GM23338 (cell line): ENCODE measurements at regions not wholly inside any gene's neighbourhood (a gene's known extent, or its start where the extent isn't known, plus 50 kb on each side); places are given as distances from the start of the nearest gene placed in this dataset.

Experiments used
- ATAC-seq: fragments of 200-7000 bp; cut with Tn5 transposase; 3 replicates; pipeline ENCODE4 v1.9.1; 2020
- DNase-seq: peaks from one replicate; pipeline ENCODE4 v3.0.0-alpha.2; 2015; ENCODE audit warnings: low spot score
- H2AFZ ChIP-seq: fragments of 200-600 bp; sonication (generic); 2 replicates; pipeline ENCODE4 v1.8.0; 2016; ENCODE audit warnings: antibody characterized with exemption, mild to moderate bottlenecking, moderate library complexity
- H3F3A ChIP-seq: fragments of 200-600 bp; sonication (generic); replicated peaks from 2 replicates; pipeline ENCODE4 v1.8.0; 2017; ENCODE audit warnings: antibody characterized with exemption, mixed run types, low read depth
- H3K27ac ChIP-seq: fragments of 200-600 bp; sonication (generic); 2 replicates; pipeline ENCODE4 v1.6.1; 2016; ENCODE audit warnings: low read depth
- H3K27me3 ChIP-seq: fragments of 200-600 bp; sonication (generic); 2 replicates; pipeline ENCODE4 v1.8.0; 2016; ENCODE audit warnings: mild to moderate bottlenecking, mixed run types, moderate library complexity; ENCODE audit not compliant: insufficient read depth
- H3K36me3 ChIP-seq: fragments of 200-600 bp; sonication (generic); 2 replicates; pipeline ENCODE4 v1.8.0; 2016; ENCODE audit warnings: mild to moderate bottlenecking; ENCODE audit not compliant: insufficient read depth
- H3K4me1 ChIP-seq: fragments of 200-600 bp; sonication (generic); 2 replicates; pipeline ENCODE4 v1.8.0; 2016; ENCODE audit warnings: mild to moderate bottlenecking, moderate library complexity; ENCODE audit not compliant: insufficient read depth
- H3K4me2 ChIP-seq: fragments of 200-600 bp; sonication (generic); 2 replicates; pipeline ENCODE4 v1.7.1; 2017; ENCODE audit warnings: mixed run types
- H3K4me3 ChIP-seq: fragments of 200-600 bp; sonication (generic); 2 replicates; pipeline ENCODE4 v1.6.1; 2016; ENCODE audit warnings: mixed run types
- H3K79me2 ChIP-seq: fragments of 200-600 bp; sonication (generic); replicated peaks from 2 replicates; pipeline ENCODE4 v1.8.0; 2017; ENCODE audit warnings: mild to moderate bottlenecking; ENCODE audit not compliant: insufficient read depth
- H3K9me2 ChIP-seq: fragments of 200-600 bp; sonication (generic); 2 replicates; pipeline ENCODE4 v1.8.0; 2017; ENCODE audit not compliant: insufficient read depth
- H4K20me1 ChIP-seq: fragments of 200-600 bp; sonication (generic); replicated peaks from 2 replicates; pipeline ENCODE4 v1.8.0; 2017; ENCODE audit warnings: mild to moderate bottlenecking; ENCODE audit not compliant: insufficient read depth
- H3K27ac Mint-ChIP-seq: 2 replicates; pipeline ENCODE4 v1.8.0; 2020; ENCODE audit warnings: inconsistent platforms, mild to moderate bottlenecking, moderate library complexity, mixed read lengths
- H3K27me3 Mint-ChIP-seq: 3 replicates; pipeline ENCODE4 v1.8.0; 2022; ENCODE audit warnings: low read depth, mild to moderate bottlenecking, moderate library complexity, mixed read lengths, inconsistent platforms; ENCODE audit not compliant: insufficient read depth, poor library complexity
- H3K36me3 Mint-ChIP-seq: 3 replicates; pipeline ENCODE4 v1.8.0; 2021; ENCODE audit warnings: low read depth, mild to moderate bottlenecking, inconsistent platforms, moderate library complexity, mixed read lengths
- H3K4me1 Mint-ChIP-seq: 3 replicates; pipeline ENCODE4 v1.8.0; 2020; ENCODE audit warnings: mild to moderate bottlenecking, inconsistent platforms, mixed read lengths
- H3K4me3 Mint-ChIP-seq: 3 replicates; pipeline ENCODE4 v1.8.0; 2021; ENCODE audit warnings: moderate library complexity, mild to moderate bottlenecking, inconsistent platforms, mixed read lengths
- H3K9me3 Mint-ChIP-seq: 3 replicates; pipeline ENCODE4 v1.8.0; 2020; ENCODE audit warnings: moderate library complexity, mild to moderate bottlenecking, inconsistent platforms, mixed read lengths
- CREB1 ChIP-seq: fragments of 250-450 bp; sonication (Bioruptor Pico); IDR thresholded peaks from 2 replicates; pipeline ENCODE4 v1.5.0; 2020; ENCODE audit warnings: low read depth, mild to moderate bottlenecking, moderate library complexity
- ETS1 ChIP-seq: IDR thresholded peaks from 2 replicates; pipeline ENCODE4 v1.6.1; 2016; ENCODE audit warnings: antibody characterized with exemption
- EZH2 ChIP-seq: fragments of 200-600 bp; sonication (generic); IDR thresholded peaks from one replicate; pipeline ENCODE4 v1.8.0; 2017; ENCODE audit warnings: antibody characterized with exemption, mild to moderate bottlenecking, low read depth; ENCODE audit not compliant: unreplicated experiment
- EZH2phosphoT487 ChIP-seq: fragments of 200-600 bp; sonication (generic); IDR thresholded peaks from one replicate; pipeline ENCODE4 v1.8.1; 2018; ENCODE audit warnings: antibody characterized with exemption; ENCODE audit not compliant: unreplicated experiment
- JUNB ChIP-seq: IDR thresholded peaks from one replicate; pipeline ENCODE4 v1.6.1; 2016; ENCODE audit warnings: antibody characterized with exemption; ENCODE audit not compliant: unreplicated experiment
- NANOG ChIP-seq: IDR thresholded peaks from 2 replicates; pipeline ENCODE4 v1.6.1; 2016; ENCODE audit warnings: antibody characterized with exemption, borderline replicate concordance
- POLR2AphosphoS5 ChIP-seq: IDR thresholded peaks from 2 replicates; pipeline ENCODE4 v1.6.1; 2016; ENCODE audit warnings: antibody characterized with exemption, low read depth
- STAT1 ChIP-seq: IDR thresholded peaks from one replicate; pipeline ENCODE4 v1.6.1; 2016; ENCODE audit warnings: antibody characterized with exemption; ENCODE audit not compliant: unreplicated experiment
- ZNF114 ChIP-seq: fragments of 250-450 bp; sonication (Bioruptor Pico); IDR thresholded peaks from 2 replicates; pipeline ENCODE4 v1.5.0; 2020; ENCODE audit warnings: mild to moderate bottlenecking, moderate library complexity
- ZNF331 ChIP-seq: fragments of 250-450 bp; sonication (Bioruptor Pico); IDR thresholded peaks from 2 replicates; pipeline ENCODE4 v1.5.0; 2020; ENCODE audit warnings: low read depth, mild to moderate bottlenecking, moderate library complexity
- TF ChIP-seq, protein P1 (sequence below): fragments of 250-450 bp; sonication (Bioruptor Pico); IDR thresholded peaks from 2 replicates; pipeline ENCODE4 v1.5.0; 2020; ENCODE audit warnings: mild to moderate bottlenecking, moderate library complexity

GRCh38 chrX:84924624-84925023 is 79.1 kb upstream of the APOOL start:
- Histone ChIP-seq H3K9me2 (no peaks in the 10 kb centered on the region), H3K4me2 (no peak overlapping the region), H3K36me3 (no peaks in the 10 kb centered on the region), H3K27ac (no peak overlapping the region), H2AFZ (no peak overlapping the region), H3K4me3 (no peak overlapping the region), H3K79me2 (no peaks in the 10 kb centered on the region), H3K4me1 (no peaks in the 10 kb centered on the region), H4K20me1 (no peaks in the 10 kb centered on the region), H3K27me3 (no peaks in the 10 kb centered on the region), H3F3A (no peaks in the 10 kb centered on the region)
- no peaks in the 10 kb centered on the region for H3K27me3 Mint-ChIP-seq
- H3K27ac Mint-ChIP-seq = no peak overlapping the region
- ATAC-seq (no peak), DNase-seq (no peak)
- TF ChIP-seq JUNB (no peak), NANOG (no peak), STAT1 (no peak), POLR2AphosphoS5 (no peak)
- H3K9me3 Mint-ChIP-seq = no peaks in the 10 kb centered on the region
- H3K36me3 Mint-ChIP-seq = no peaks in the 10 kb centered on the region
- no peaks in the 10 kb centered on the region for H3K4me1 Mint-ChIP-seq
- H3K4me3 Mint-ChIP-seq = no peak overlapping the region

- H3K27me3 ChIP-seq = no peaks in the 10 kb centered on the region
- no peaks in the 10 kb centered on the region for H3K36me3 Mint-ChIP-seq
- no peak overlapping the region for H3K4me3 Mint-ChIP-seq
- no peak overlapping the region for H3K4me3 ChIP-seq
- H3F3A ChIP-seq = no peaks in the 10 kb centered on the region
- no peaks in the 10 kb centered on the region for H3K4me1 Mint-ChIP-seq
- TF ChIP-seq CREB1 (CRISPR knock-in tag) = no peak
- no peaks in the 10 kb centered on the region for H3K27me3 Mint-ChIP-seq
- no peaks in the 10 kb centered on the region for H3K36me3 ChIP-seq
- no peak for DNase-seq
- H3K9me3 Mint-ChIP-seq = no peaks in the 10 kb centered on the region; the same call in 2 of the 3 replicates
- no peaks in the 10 kb centered on the region for H3K79me2 ChIP-seq
- no peaks in the 10 kb centered on the region for H4K20me1 ChIP-seq
- no peak overlapping the region for H3K27ac Mint-ChIP-seq
- no peak overlapping the region for H3K4me2 ChIP-seq
- H3K4me1 ChIP-seq = no peaks in the 10 kb centered on the region
- no peak overlapping the region for H3K27ac ChIP-seq
- no peak overlapping the region for H2AFZ ChIP-seq
- ATAC-seq = no peak
- H3K9me2 ChIP-seq = no peaks in the 10 kb centered on the region
Measured at GRCh38 chrX:84932814-84933213, 70.9 kb upstream of the APOOL start.

DNA sequence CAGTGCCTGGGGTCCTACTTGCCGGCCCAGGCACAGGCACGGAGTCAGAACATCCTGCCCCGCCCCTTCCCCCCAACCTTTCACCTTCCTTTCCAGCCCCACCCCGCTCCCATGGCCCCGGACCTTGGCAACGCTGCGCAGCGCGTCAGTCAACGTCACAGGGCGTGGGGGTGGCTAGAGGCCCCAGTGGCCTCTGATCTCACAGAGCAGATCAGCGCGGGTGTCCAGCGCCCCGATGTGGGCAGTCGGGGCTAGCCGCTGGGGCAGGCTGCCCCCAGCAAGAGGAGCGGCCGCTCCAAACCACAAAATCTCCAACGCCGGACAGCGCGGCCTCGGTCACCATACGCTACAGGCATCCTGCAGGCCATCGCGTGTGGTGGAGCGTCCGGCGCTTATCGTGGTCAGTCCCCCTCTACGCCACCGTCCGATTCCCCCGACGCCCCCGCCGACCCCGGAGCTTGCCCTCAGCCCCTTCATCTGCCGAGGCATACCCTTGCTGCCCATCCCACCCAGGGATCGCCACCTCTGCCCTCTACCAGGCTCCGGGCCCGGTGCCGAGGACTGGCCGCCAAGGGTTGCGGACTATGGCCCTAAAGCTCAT is 69.6 kb upstream of the APOOL start:
- Mint-ChIP-seq H3K36me3 (no peaks in the 10 kb centered on the region), H3K4me1 (no peaks in the 10 kb centered on the region), H3K27ac (no peak overlapping the region), H3K4me3 (no peak overlapping the region), H3K9me3 (no peaks in the 10 kb centered on the region; the same call in 2 of the 3 replicates), H3K27me3 (no peaks in the 10 kb centered on the region)
- Histone ChIP-seq H3K4me2 (no peak overlapping the region), H3K79me2 (no peaks in the 10 kb centered on the region), H3K9me2 (no peaks in the 10 kb centered on the region), H3K27me3 (no peaks in the 10 kb centered on the region), H4K20me1 (no peaks in the 10 kb centered on the region), H3K4me3 (no peak overlapping the region), H3F3A (no peaks in the 10 kb centered on the region), H3K27ac (no peak overlapping the region), H3K4me1 (no peaks in the 10 kb centered on the region), H3K36me3 (no peaks in the 10 kb centered on the region), H2AFZ (no peak overlapping the region)
- no peak for DNase-seq
- no peak for ATAC-seq
- TF ChIP-seq ETS1 = no peak
- TF ChIP-seq ZNF114 (CRISPR knock-in tag) = no peak
- TF ChIP-seq, protein P1, sequence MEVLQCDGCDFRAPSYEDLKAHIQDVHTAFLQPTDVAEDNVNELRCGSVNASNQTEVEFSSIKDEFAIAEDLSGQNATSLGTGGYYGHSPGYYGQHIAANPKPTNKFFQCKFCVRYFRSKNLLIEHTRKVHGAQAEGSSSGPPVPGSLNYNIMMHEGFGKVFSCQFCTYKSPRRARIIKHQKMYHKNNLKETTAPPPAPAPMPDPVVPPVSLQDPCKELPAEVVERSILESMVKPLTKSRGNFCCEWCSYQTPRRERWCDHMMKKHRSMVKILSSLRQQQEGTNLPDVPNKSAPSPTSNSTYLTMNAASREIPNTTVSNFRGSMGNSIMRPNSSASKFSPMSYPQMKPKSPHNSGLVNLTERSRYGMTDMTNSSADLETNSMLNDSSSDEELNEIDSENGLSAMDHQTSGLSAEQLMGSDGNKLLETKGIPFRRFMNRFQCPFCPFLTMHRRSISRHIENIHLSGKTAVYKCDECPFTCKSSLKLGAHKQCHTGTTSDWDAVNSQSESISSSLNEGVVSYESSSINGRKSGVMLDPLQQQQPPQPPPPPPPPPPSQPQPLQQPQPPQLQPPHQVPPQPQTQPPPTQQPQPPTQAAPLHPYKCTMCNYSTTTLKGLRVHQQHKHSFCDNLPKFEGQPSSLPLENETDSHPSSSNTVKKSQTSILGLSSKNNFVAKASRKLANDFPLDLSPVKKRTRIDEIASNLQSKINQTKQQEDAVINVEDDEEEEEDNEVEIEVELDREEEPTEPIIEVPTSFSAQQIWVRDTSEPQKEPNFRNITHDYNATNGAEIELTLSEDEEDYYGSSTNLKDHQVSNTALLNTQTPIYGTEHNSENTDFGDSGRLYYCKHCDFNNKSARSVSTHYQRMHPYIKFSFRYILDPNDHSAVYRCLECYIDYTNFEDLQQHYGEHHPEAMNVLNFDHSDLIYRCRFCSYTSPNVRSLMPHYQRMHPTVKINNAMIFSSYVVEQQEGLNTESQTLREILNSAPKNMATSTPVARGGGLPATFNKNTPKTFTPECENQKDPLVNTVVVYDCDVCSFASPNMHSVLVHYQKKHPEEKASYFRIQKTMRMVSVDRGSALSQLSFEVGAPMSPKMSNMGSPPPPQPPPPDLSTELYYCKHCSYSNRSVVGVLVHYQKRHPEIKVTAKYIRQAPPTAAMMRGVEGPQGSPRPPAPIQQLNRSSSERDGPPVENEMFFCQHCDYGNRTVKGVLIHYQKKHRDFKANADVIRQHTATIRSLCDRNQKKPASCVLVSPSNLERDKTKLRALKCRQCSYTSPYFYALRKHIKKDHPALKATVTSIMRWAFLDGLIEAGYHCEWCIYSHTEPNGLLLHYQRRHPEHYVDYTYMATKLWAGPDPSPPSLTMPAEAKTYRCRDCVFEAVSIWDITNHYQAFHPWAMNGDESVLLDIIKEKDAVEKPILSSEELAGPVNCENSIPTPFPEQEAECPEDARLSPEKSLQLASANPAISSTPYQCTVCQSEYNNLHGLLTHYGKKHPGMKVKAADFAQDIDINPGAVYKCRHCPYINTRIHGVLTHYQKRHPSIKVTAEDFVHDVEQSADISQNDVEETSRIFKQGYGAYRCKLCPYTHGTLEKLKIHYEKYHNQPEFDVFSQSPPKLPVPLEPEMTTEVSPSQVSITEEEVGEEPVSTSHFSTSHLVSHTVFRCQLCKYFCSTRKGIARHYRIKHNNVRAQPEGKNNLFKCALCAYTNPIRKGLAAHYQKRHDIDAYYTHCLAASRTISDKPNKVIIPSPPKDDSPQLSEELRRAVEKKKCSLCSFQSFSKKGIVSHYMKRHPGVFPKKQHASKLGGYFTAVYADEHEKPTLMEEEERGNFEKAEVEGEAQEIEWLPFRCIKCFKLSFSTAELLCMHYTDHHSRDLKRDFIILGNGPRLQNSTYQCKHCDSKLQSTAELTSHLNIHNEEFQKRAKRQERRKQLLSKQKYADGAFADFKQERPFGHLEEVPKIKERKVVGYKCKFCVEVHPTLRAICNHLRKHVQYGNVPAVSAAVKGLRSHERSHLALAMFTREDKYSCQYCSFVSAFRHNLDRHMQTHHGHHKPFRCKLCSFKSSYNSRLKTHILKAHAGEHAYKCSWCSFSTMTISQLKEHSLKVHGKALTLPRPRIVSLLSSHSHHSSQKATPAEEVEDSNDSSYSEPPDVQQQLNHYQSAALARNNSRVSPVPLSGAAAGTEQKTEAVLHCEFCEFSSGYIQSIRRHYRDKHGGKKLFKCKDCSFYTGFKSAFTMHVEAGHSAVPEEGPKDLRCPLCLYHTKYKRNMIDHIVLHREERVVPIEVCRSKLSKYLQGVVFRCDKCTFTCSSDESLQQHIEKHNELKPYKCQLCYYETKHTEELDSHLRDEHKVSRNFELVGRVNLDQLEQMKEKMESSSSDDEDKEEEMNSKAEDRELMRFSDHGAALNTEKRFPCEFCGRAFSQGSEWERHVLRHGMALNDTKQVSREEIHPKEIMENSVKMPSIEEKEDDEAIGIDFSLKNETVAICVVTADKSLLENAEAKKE (CRISPR knock-in tag) = no peak
- TF ChIP-seq EZH2phosphoT487 = no peak
- no peak for TF ChIP-seq ZNF331 (CRISPR knock-in tag)
- TF ChIP-seq CREB1 (CRISPR knock-in tag) = no peak
- TF ChIP-seq EZH2 = no peak
